HepG2 (cell line): ENCODE measurements at regions not wholly inside any gene's neighbourhood (a gene's known extent, or its start where the extent isn't known, plus 50 kb on each side); places are given as distances from the start of the nearest gene placed in this dataset.

Source experiments
- ATAC-seq: fragments of 200-7000 bp; cut with Tn5 transposase; 3 replicates; pipeline ENCODE4 v1.9.1; 2020; ENCODE audit warnings: mild to moderate bottlenecking, moderate library complexity
- BruUV-seq: library from RNA; stranded (reverse); fragments of 400-500 nt; replicated peaks from 2 replicates; lab custom pipeline; 2021; lab: Mats Ljungman, UMichigan
- CTCF ChIA-PET: fragments of 300-600 bp; formaldehyde crosslinking; extraction: SDS; loops from one replicate; lab custom pipeline; 2021; ENCODE audit warnings: low total read pairs, inconsistent platforms, low intra/inter-chr PET ratio; lab: Yijun Ruan, JAX
- POLR2A ChIA-PET: fragments of 350-600 bp; sonication (Branson Sonifier 250); formaldehyde crosslinking; loops from one replicate; lab custom pipeline; 2020; ENCODE audit warnings: antibody characterized with exemption, inconsistent platforms; lab: Yijun Ruan, JAX
- DNase-seq: peaks from one replicate; pipeline ENCODE4 v3.0.0-alpha.2; 2015; ENCODE audit warnings: low spot score
- FAIRE-seq: peaks from 3 replicates; lab custom pipeline; 2011; peaks lifted over from hg19 to GRCh38; lab: Jason Lieb, UNC
- H2AFZ ChIP-seq: one replicate; pipeline ENCODE4 v1.6.1; 2011; ENCODE audit warnings: low read length, inconsistent platforms
- H3K27ac ChIP-seq: fragments of 300-600 bp; 3 replicates; pipeline ENCODE4 v1.8.0; 2011; ENCODE audit warnings: mixed run types, mild to moderate bottlenecking, mixed read lengths, low read length, inconsistent platforms; ENCODE audit not compliant: insufficient read depth; ENCODE audit errors: extremely low read length
- H3K27me3 ChIP-seq, 2 experiments: fragments of 200-600 bp in 1 of 2; 2 replicates in 1 of 2; 3 replicates in 1 of 2; pipeline versions ENCODE4 v1.6.0 to v1.8.0; 2011; ENCODE audit warnings: low read length in 2 of 2, mild to moderate bottlenecking in 2 of 2, moderate library complexity in 2 of 2, inconsistent platforms in 1 of 2; ENCODE audit not compliant: insufficient read depth in 2 of 2, control insufficient read depth in 1 of 2
- H3K36me3 ChIP-seq, 2 experiments: fragments of 200-600 bp in 1 of 2; replicated peaks in 1 of 2; 2 replicates in 1 of 2; 3 replicates in 1 of 2; pipeline versions ENCODE4 v1.5.1 to v1.8.0; 2011; ENCODE audit warnings: low read length in 2 of 2, inconsistent platforms in 1 of 2; ENCODE audit not compliant: insufficient read depth in 2 of 2, control insufficient read depth in 1 of 2
- H3K4me1 ChIP-seq: 2 replicates; pipeline ENCODE4 v1.5.1; 2012; ENCODE audit warnings: low read length, inconsistent platforms; ENCODE audit not compliant: insufficient read depth
- H3K4me2 ChIP-seq: 2 replicates; pipeline ENCODE4 v1.6.0; 2011; ENCODE audit warnings: low read depth, low read length, inconsistent platforms
- H3K4me3 ChIP-seq, 3 experiments: fragments of 200-600 bp in 1 of 3; sonication (generic), shearing (Covaris generic) in 1 of 3; replicated peaks in 1 of 3; 2 replicates each; pipeline ENCODE4 v1.5.1; 2011 to 2016; ENCODE audit warnings: low read length in 3 of 3, inconsistent platforms in 2 of 3, low read depth in 2 of 3, mild to moderate bottlenecking in 2 of 3, control low read depth in 1 of 3, mixed read lengths in 1 of 3; ENCODE audit not compliant: insufficient read depth in 1 of 3
- H3K79me2 ChIP-seq: one replicate; pipeline ENCODE4 v1.6.1; 2011; ENCODE audit warnings: low read length, inconsistent platforms; ENCODE audit not compliant: insufficient read depth
- H3K9ac ChIP-seq: 2 replicates; pipeline ENCODE4 v1.6.0; 2011; ENCODE audit warnings: mild to moderate bottlenecking, low read depth, low read length, inconsistent platforms; ENCODE audit not compliant: insufficient read depth
- H3K9me3 ChIP-seq: 2 replicates; pipeline ENCODE4 v1.5.1; 2012; ENCODE audit warnings: mild to moderate bottlenecking, low read length
- H4K20me1 ChIP-seq: 2 replicates; pipeline ENCODE4 v1.6.0; 2011; ENCODE audit warnings: inconsistent platforms, mild to moderate bottlenecking, low read length, moderate library complexity; ENCODE audit not compliant: insufficient read depth
- BCL6 ChIP-seq: IDR thresholded peaks from 2 replicates; pipeline ENCODE4 v1.6.1; 2016; ENCODE audit warnings: missing genetic modification reagents, missing compliant biosample characterization
- ELF1 ChIP-seq: sonication (generic); formaldehyde crosslinking; IDR thresholded peaks from 2 replicates; pipeline ENCODE4 v1.4.0; 2020; ENCODE audit warnings: missing genetic modification reagents
- FOXA3 ChIP-seq: IDR thresholded peaks from 2 replicates; pipeline ENCODE4 v1.6.1; 2016; ENCODE audit warnings: missing genetic modification reagents, missing compliant biosample characterization
- MTA1 ChIP-seq: sonication (generic); formaldehyde crosslinking; IDR thresholded peaks from 2 replicates; pipeline ENCODE4 v1.4.0; 2020; ENCODE audit warnings: missing genetic modification reagents, mild to moderate bottlenecking, borderline replicate concordance
- POLR2AphosphoS5 ChIP-seq: IDR thresholded peaks from 2 replicates; pipeline ENCODE4 v1.6.1; 2012; ENCODE audit warnings: low read depth, low read length
- TBL1XR1 ChIP-seq: fragments of 150-350 bp; IDR thresholded peaks from 2 replicates; pipeline ENCODE4 v1.6.1; 2014; ENCODE audit warnings: borderline replicate concordance, low read length; ENCODE audit not compliant: partially characterized antibody
- ZBTB38 ChIP-seq: sonication (generic); formaldehyde crosslinking; IDR thresholded peaks from 2 replicates; pipeline ENCODE4 v1.5.1; 2020; ENCODE audit warnings: mild to moderate bottlenecking, missing genetic modification reagents
- ZNF558 ChIP-seq: sonication (generic); formaldehyde crosslinking; IDR thresholded peaks from 2 replicates; pipeline ENCODE4 v1.9.0; 2022; ENCODE audit warnings: mild to moderate bottlenecking, missing genetic modification reagents, borderline replicate concordance
- WGBS: methylation state at CpG from one replicate; pipeline ENCODE4 v1.1.6; 2017; ENCODE audit warnings: low lambda C conversion rate; 5-methylcytosine and 5-hydroxymethylcytosine counted together
- in situ Hi-C: cut with HindIII; loops from 2 replicates; pipeline ENCODE4 v1.10.0; 2017; ENCODE audit warnings: low pct_unique_long_range_greater_than_20kb; ENCODE audit not compliant: extremely low pct_ligation_motif_present
- intact Hi-C: fragments of 100-400 bp; cut with micrococcal nuclease; formaldehyde crosslinking; loops from one replicate; pipeline ENCODE4 v1.10.0; 2022; ENCODE audit not compliant: unreplicated experiment
- TF ChIP-seq, protein P1 (sequence below): sonication (generic); formaldehyde crosslinking; IDR thresholded peaks from 2 replicates; pipeline ENCODE4 v1.5.0; 2020; ENCODE audit warnings: missing genetic modification reagents

DNA sequence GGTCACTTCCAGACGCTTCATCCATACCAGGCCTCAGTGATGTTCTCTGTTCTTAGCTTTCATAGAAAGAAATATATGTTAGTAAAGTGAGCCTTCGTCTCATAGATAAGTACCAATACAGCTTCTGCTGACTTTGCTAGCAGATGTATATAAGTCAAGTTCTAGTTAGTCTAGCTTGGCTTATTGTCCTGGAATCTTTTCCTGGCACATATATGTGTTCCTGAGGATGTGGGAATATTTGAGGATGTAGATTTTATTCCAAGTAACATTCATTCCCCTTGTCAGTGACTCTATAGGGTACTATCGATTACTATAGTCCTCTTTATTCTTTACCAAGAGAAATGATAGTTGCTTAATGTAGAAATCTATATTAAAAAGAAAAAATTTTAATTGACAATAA is 135.2 kb upstream of the FAM9C start:
- Histone ChIP-seq H2AFZ (no peak overlapping the region), H3K27me3 (no peaks in the 10 kb centered on the region), H3K36me3 (no peaks in the 10 kb centered on the region), H4K20me1 (no peaks in the 10 kb centered on the region), H3K4me1 (no peaks in the 10 kb centered on the region), H3K4me3 (no peak overlapping the region), H3K9me3 (no peaks in the 10 kb centered on the region), H3K4me2 (no peak overlapping the region), H3K79me2 (no peaks in the 10 kb centered on the region), H3K27ac (no peak overlapping the region), H3K9ac (no peak overlapping the region)
- intact Hi-C loops (no loop called here), in situ Hi-C loops (no loop called here)
- FAIRE-seq (no peak), ATAC-seq (no peak), DNase-seq (no peak)
- TF ChIP-seq BCL6 (CRISPR knock-in tag): no peak
- 21% methylated on average over 2 of the region's 3 CpGs for whole genome bisulfite sequencing
- ChIA-PET POLR2A (no interaction called here), CTCF (no interaction called here)
- BruUV-seq: no TSS peak

DNA sequence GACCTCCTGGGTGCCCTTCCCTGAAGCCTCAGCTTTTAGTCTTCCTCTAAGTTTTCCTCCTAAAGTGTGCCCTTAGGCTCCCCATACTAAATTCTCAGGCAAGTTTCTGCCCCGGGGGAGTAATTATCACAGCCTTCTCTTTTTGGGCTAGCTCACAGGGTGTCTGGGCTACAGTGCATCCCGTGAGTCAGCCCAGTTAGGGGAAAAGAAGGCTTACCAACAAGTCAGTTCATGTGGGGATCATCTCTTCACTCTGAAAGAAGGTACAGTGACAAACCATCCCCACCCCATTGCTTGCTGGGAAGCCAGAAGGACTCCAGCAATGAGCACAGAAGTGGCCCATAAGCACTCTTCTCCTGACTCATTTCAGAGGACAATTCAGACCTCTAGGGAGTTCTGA is 134.7 kb upstream of the FAM9C start:
- Histone ChIP-seq H3K36me3 (no peaks in the 10 kb centered on the region), H3K4me3 (no peak overlapping the region), H3K4me1 (no peaks in the 10 kb centered on the region), H3K9me3 (no peaks in the 10 kb centered on the region), H3K79me2 (no peaks in the 10 kb centered on the region), H3K27ac (no peak overlapping the region), H4K20me1 (no peaks in the 10 kb centered on the region), H2AFZ (no peak overlapping the region), H3K9ac (no peak overlapping the region), H3K4me2 (no peak overlapping the region), H3K27me3 (no peaks in the 10 kb centered on the region)
- in situ Hi-C loops: no loop called here
- DNase-seq (no peak), ATAC-seq (no peak), FAIRE-seq (no peak)
- no peak for TF ChIP-seq TBL1XR1
- no peak for TF ChIP-seq ZNF558 (CRISPR knock-in tag)
- no peak for TF ChIP-seq FOXA3 (CRISPR knock-in tag)
- no peak for TF ChIP-seq POLR2AphosphoS5
- TF ChIP-seq, protein P1, sequence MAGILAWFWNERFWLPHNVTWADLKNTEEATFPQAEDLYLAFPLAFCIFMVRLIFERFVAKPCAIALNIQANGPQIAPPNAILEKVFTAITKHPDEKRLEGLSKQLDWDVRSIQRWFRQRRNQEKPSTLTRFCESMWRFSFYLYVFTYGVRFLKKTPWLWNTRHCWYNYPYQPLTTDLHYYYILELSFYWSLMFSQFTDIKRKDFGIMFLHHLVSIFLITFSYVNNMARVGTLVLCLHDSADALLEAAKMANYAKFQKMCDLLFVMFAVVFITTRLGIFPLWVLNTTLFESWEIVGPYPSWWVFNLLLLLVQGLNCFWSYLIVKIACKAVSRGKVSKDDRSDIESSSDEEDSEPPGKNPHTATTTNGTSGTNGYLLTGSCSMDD (CRISPR knock-in tag): no peak
- no peak for TF ChIP-seq ZBTB38 (CRISPR knock-in tag)
- no peak for TF ChIP-seq MTA1
- no peak for TF ChIP-seq ELF1
- intact Hi-C loops: no loop called here
- ChIA-PET POLR2A (no interaction called here), CTCF (no interaction called here)
- no CpG with 5 or more reads among the region's 2 CpGs for WGBS
- BruUV-seq: no TSS peak
